Ectodermal cell (in vitro differentiated cells): ENCODE measurements at regions not wholly inside any gene's neighbourhood (a gene's known extent, or its start where the extent isn't known, plus 50 kb on each side); places are given as distances from the start of the nearest gene placed in this dataset.
"Not testable (repeated sequence)": the region's sequence is repeated elsewhere in the genome, so short reads cannot be mapped to it uniquely, and the experiment has no call there.

Experiments
- H3K27ac ChIP-seq: 2 replicates; pipeline ENCODE4 v1.7.0; 2013; ENCODE audit warnings: mild to moderate bottlenecking, low read depth, low read length; ENCODE audit not compliant: insufficient read depth, poor library complexity, severe bottlenecking
- H3K27me3 ChIP-seq: 2 replicates; pipeline ENCODE4 v1.7.0; 2013; ENCODE audit warnings: mild to moderate bottlenecking, low read length; ENCODE audit not compliant: insufficient read depth, control insufficient read depth, poor library complexity, severe bottlenecking
- H3K36me3 ChIP-seq: one replicate; pipeline ENCODE4 v1.7.0; 2013; ENCODE audit warnings: low read length; ENCODE audit not compliant: control insufficient read depth, insufficient read depth
- H3K4me1 ChIP-seq: one replicate; pipeline ENCODE4 v1.7.0; 2013; ENCODE audit warnings: low read length; ENCODE audit not compliant: control insufficient read depth, insufficient read depth
- H3K4me3 ChIP-seq: 2 replicates; pipeline ENCODE4 v1.7.0; 2013; ENCODE audit warnings: low read depth, low read length, control low read depth; ENCODE audit not compliant: insufficient read depth
- H3K9me3 ChIP-seq: 2 replicates; pipeline ENCODE4 v1.7.0; 2013; ENCODE audit warnings: mild to moderate bottlenecking, low read length, moderate library complexity; ENCODE audit not compliant: control insufficient read depth
- WGBS, 2 experiments: methylation state at CpG; one replicate each; pipeline ENCODE4 v1.1.7; 2013; ENCODE audit warnings: missing lambda C conversion rate in 2 of 2; 5-methylcytosine and 5-hydroxymethylcytosine counted together

DNA sequence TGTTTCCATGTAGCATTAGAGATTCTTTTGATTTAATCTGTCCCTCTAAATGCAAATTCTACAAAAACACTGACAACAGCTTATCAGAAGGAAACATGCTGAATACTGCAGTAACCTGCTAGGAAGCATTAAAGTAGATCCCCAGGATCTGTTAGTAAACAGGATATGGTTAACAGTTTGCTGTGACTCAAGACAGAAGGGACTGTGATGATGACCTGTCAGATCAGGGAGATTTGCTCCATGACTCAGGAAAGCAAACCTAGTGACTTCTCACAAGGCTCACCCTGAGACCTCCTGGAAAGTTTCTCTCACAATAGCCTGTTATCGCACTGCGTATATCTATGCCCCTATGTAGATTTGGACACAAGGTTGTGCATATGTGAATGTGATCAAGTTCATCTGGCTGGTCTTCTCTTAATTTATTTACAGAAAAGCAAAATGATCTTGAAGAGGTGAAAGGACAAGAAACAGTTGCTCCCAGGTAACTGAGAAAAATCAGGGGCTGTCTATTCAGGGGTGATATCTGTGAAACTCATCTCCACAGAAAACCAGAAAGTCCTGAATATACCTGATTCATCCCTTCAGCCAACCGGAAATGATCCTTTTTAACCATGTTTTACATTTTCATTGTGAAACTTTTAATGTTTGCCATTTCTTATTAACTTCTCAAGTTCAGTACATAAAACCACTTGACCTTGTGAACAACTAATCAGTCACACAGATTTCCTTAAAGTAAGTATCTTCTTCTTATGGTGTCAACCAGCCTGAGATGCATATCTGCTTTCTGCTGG, 333.1 kb upstream of the COX7C start:
- H3K27ac ChIP-seq, H3K4me3 ChIP-seq, H3K4me1 ChIP-seq, H3K36me3 ChIP-seq, H3K9me3 ChIP-seq, H3K27me3 ChIP-seq: not testable (repeated sequence)
- WGBS, 2 experiments = 92 to 96% methylated on average over 2 to 3 of the region's 3 CpGs

DNA sequence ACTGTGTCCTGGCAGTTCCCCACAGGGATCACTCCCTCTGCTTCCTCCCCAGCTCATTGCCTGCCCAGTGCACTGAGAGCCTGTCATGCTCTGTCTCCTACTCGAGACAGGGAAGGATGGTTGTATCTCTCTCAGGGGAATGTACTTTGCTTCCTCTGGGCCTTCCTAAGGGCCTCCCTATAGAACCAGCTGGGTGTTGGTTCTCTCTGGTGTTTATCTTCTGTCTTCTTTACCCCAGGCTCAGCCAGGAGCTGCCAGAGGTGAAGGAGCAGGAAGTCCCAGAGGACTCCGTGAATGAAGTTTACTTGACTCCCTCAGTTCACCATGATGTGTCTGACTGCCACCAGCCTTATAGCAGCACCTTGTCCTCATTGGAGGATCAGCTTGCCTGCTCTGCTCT, 330.3 kb upstream of the COX7C start:
- H3K4me1 ChIP-seq, H3K27ac ChIP-seq, H3K9me3 ChIP-seq, H3K27me3 ChIP-seq, H3K4me3 ChIP-seq, H3K36me3 ChIP-seq: not testable (repeated sequence)
- 87 to 93% methylated on average over 1 of the region's 2 CpGs for WGBS, 2 experiments

DNA sequence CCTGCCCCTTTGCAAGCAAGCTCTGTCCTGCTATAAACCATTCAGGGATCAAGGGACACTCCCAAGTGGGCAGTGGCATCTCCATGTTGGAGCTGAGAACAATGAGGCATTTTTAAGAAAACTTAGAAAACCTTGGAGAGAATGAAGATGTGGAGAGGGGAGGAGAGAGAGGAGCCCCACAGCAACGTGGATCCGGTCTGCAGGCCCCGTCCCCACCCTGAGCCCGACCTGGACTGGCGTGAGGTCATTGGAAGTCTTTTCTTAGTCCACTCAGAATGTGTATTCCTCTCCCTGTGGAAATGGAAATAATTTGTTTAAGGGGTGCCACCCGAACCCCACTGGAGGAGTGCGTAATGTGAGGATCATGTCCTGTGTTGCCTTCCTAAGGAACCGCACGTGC, 328.0 kb upstream of the COX7C start:
- H3K27me3 ChIP-seq = not testable (repeated sequence)
- 94 to 100% methylated on average over 8 to 9 of the region's 9 CpGs for WGBS, 2 experiments

DNA sequence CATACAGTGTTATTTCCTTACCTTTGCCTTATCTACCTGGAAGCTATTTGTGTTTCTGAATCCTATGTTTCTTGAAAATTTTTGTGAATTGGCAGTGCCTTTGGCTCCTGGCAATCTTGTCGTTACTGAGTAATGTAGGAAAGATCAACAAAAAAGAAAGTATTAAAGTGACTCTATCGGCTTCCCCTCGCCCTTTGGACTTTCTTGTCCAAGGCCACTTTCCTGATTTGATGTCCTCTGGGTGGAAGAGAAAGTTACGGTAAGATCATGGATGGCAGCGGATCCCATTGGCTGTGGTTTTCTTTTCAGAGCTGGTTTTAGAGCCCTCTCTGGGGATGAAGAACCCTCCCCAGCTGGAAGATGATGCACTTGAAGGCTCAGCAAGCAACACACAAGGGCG, 324.9 kb upstream of the COX7C start:
- not testable (repeated sequence) for H3K4me1 ChIP-seq, H3K4me3 ChIP-seq, H3K9me3 ChIP-seq, H3K27me3 ChIP-seq, H3K27ac ChIP-seq, H3K36me3 ChIP-seq
- WGBS, 2 experiments = 96 to 97% methylated on average over 4 of the region's 6 CpGs

More for the DNA sequence above, 328.0 kb upstream of the COX7C start:
- H3K4me1 ChIP-seq, H3K27ac ChIP-seq, H3K4me3 ChIP-seq, H3K36me3 ChIP-seq, H3K9me3 ChIP-seq: not testable (repeated sequence)

DNA sequence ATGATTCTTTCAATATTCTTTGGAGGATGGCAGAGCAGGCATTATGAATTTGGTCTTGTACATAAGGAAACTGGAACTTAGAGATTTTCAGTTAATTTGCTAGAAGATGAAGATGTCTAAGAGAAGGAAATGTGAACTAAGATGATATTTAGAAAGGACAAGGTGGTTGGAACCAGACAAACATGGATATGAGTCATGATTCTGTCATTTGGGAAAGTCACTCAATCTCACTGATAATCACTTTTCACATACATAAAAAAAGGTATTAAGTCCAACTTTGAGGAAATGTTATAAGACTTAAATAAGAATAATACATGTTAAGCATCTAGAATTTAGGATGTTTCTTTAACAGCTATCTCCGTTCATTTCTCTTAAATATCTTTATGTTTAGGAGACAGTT, 315.1 kb upstream of the COX7C start:
- not testable (repeated sequence) for H3K4me3 ChIP-seq, H3K27me3 ChIP-seq, H3K4me1 ChIP-seq, H3K27ac ChIP-seq, H3K36me3 ChIP-seq, H3K9me3 ChIP-seq
- WGBS, 2 experiments = no CpG with 5 or more reads among the region's 1 CpG

DNA sequence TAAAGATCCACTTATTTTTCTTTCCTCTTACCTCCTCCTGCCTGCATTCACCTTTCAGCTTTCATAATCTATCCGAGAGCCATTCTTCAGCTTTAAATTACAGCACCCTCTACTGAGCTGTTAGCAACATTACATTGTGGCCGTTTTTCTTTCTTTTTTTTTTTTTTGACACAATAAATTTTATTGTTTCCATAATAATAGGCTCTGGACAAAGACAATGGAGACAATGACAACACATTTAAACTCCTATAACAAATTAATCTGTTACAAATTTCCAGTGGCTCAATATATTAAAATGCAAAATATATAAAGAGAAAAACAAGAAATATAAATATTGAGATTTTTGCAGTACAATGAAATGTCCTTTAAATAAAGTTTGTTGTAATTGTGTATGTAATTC, 312.7 kb upstream of the COX7C start:
- not testable (repeated sequence) for H3K27ac ChIP-seq, H3K27me3 ChIP-seq, H3K9me3 ChIP-seq, H3K4me3 ChIP-seq, H3K4me1 ChIP-seq, H3K36me3 ChIP-seq
- WGBS, 2 experiments = no CpG with 5 or more reads among the region's 2 CpGs

DNA sequence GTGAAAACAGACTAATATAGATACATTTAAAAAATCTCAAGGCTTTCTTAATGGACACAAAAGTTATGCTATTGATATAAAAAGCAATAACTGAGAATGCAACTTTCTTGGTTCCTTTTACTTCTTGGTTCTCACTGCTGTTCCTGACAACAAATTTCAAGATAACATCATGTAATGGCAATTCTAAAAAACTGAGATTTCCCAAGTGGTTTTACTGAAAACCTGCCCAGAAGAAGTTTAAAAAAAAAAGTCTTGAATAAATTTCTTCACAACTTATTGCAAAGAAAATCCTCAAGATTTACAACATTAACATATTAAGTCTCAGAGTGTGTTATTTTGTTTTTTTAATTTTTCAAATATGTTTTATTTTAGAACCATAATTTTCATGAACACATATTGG, 302.8 kb upstream of the COX7C start:
- no peaks in the 10 kb centered on the region for H3K36me3 ChIP-seq
- H3K4me1 ChIP-seq = no peaks in the 10 kb centered on the region
- H3K9me3 ChIP-seq = no peaks in the 10 kb centered on the region
- no peak overlapping the region for H3K4me3 ChIP-seq
- H3K27me3 ChIP-seq = no peaks in the 10 kb centered on the region
- no peak overlapping the region for H3K27ac ChIP-seq

DNA sequence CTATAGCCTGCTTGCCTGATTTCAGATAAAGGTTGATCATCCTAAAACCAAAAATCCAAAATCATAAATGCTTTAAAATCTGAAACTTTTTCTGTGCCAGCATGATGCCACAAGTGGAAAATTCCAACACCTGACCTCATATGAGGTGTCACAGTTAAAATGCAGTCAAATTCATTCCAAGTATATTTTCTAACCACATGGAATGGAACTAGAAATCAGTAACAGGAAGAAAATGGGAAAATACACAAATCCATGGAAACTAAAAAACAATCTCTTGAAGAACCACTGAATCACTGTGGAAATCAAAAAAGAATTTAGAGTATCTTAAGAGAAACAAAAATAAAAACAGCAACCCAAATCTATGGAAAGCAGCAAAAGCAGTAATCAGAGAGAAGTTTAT, 297.5 kb upstream of the COX7C start:
- no peak overlapping the region for H3K27ac ChIP-seq
- H3K27me3 ChIP-seq = no peaks in the 10 kb centered on the region
- H3K4me1 ChIP-seq = no peaks in the 10 kb centered on the region
- H3K4me3 ChIP-seq = no peak overlapping the region
- H3K9me3 ChIP-seq = no peaks in the 10 kb centered on the region
- no peaks in the 10 kb centered on the region for H3K36me3 ChIP-seq

DNA sequence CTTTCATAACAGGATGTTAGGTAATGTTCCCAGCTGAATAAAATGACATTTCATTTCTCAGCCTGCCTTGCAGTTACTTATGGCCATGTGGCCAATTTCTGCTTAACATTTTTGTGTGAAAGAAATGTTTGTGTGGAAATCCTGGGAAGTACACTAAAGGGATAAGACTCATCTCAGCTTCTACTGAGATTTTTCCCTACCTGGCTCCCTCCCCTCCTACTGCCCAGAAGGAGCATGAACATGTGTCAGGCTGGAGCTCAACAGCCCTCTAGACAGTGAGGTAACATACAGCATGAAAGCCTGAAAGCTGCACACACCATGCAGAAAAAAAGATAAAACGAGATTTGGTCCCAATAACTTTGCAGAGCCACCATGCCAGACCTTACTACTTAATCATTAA, 288.4 kb upstream of the COX7C start:
- no peaks in the 10 kb centered on the region for H3K4me1 ChIP-seq
- 100% methylated on average over 1 of the region's 1 CpG; no CpG with 5 or more reads in 1 of the 2 experiments for WGBS, 2 experiments
- no peaks in the 10 kb centered on the region for H3K36me3 ChIP-seq

DNA sequence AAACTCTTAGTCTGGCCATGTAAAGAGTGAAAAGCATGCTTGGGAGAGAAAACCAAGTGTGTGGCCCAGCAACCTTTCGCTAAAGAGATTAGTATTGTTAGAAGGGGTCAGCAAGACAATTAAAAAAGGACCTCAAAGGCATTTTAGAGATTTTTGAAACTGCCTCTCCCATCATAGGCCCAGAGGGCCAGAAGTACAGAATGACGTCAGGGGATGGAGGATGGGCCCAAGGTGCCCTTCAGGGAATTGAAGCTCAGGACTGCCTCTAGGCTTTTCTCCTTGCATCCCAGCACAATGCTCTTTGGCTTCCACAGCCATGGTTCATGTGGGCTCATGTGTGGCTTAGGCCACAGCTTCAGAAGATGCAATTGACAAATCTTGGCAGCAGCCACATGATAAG, 287.0 kb upstream of the COX7C start:
- no peak overlapping the region for H3K4me3 ChIP-seq
- no peaks in the 10 kb centered on the region for H3K36me3 ChIP-seq
- no peaks in the 10 kb centered on the region for H3K4me1 ChIP-seq
- H3K27me3 ChIP-seq = no peaks in the 10 kb centered on the region
- no peak overlapping the region for H3K27ac ChIP-seq
- no peaks in the 10 kb centered on the region for H3K9me3 ChIP-seq
- WGBS, 2 experiments = 91 to 95% methylated on average over 2 of the region's 2 CpGs

More for the DNA sequence above, 288.4 kb upstream of the COX7C start:
- H3K27me3 ChIP-seq = no peaks in the 10 kb centered on the region
- H3K27ac ChIP-seq = no peak overlapping the region
- H3K4me3 ChIP-seq = no peak overlapping the region
- no peaks in the 10 kb centered on the region for H3K9me3 ChIP-seq

DNA sequence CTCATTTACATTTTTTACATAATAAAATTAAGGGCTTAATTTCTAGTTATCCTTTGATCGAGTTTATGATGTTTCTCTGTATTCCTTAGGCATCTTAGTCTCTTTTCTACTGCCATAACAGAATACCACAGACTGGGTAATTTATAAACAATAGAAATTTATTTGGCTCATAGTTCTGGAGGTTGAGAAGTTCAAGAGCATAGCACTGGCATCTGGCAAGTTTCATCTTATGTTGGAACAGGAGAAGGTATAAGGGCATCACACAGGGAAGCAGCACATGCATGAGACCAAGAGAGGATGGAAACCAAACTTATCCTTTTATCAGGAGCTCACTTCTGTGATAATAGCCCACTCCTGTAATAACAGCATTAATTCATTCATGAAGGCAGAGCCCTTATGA, 284.9 kb upstream of the COX7C start:
- H3K4me3 ChIP-seq = no peak overlapping the region
- H3K36me3 ChIP-seq = no peaks in the 10 kb centered on the region
- no peaks in the 10 kb centered on the region for H3K9me3 ChIP-seq
- no peaks in the 10 kb centered on the region for H3K27me3 ChIP-seq
- no CpG with 5 or more reads among the region's 1 CpG for WGBS, 2 experiments
- no peak overlapping the region for H3K27ac ChIP-seq
- no peaks in the 10 kb centered on the region for H3K4me1 ChIP-seq
